AG04450 (cell line): ENCODE measurements at regions not wholly inside any gene's neighbourhood (a gene's known extent, or its start where the extent isn't known, plus 50 kb on each side); places are given as distances from the start of the nearest gene placed in this dataset.
"Not testable (repeated sequence)": the region's sequence is repeated elsewhere in the genome, so short reads cannot be mapped to it uniquely, and the experiment has no call there.

Source experiments
- CTCF ChIA-PET: fragments of 300-600, 350-600 bp; formaldehyde crosslinking; extraction: SDS; loops from one replicate; lab custom pipeline; 2022; ENCODE audit warnings: antibody characterized with exemption, inconsistent platforms; lab: Charles Lee
- POLR2A ChIA-PET: fragments of 350-600 bp; formaldehyde crosslinking; extraction: SDS; loops from one replicate; lab custom pipeline; 2021; ENCODE audit warnings: antibody characterized with exemption, inconsistent platforms; lab: Yijun Ruan, JAX
- DNase-seq: peaks from one replicate; pipeline ENCODE4 v3.0.0-alpha.2; 2011; ENCODE audit warnings: low read depth, low spot score
- H3K27ac ChIP-seq: one replicate; pipeline ENCODE4 v1.5.1; 2012; ENCODE audit warnings: low read depth, low read length, control low read depth
- H3K27me3 ChIP-seq: one replicate; pipeline ENCODE4 v1.6.0; 2012; ENCODE audit warnings: low read length; ENCODE audit not compliant: control insufficient read depth, insufficient read depth
- H3K4me3 ChIP-seq: 2 replicates; pipeline ENCODE4 v1.5.1; 2011; ENCODE audit warnings: mild to moderate bottlenecking, low read depth, low read length, control low read depth
- H3K9me3 ChIP-seq: 2 replicates; pipeline ENCODE4 v1.5.1; 2012; ENCODE audit warnings: low read length; ENCODE audit not compliant: control insufficient read depth, insufficient read depth
- TF ChIP-seq, protein P1 (sequence below): IDR thresholded peaks from 2 replicates; pipeline ENCODE4 v1.5.1; 2011; ENCODE audit warnings: low read depth, low read length, control low read depth, inconsistent platforms

DNA sequence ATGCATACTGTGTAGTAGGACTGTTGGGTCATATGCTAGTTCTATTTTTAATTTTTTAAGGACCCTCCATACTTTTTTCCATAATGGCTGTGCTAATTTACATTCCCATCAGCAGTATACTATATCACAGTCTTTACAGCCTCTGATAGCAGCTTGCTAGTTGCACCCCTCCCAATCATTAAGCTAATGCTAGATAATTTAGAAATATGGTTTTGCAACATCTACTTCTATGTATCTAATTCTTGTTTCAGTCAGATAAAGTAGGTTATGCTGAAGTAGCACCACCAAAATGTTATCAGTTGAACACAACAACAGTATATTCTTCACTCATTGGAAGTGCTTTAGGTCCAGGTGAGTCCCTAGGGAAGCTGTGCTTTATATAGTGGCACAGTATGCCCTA, 522.7 kb upstream of the HTR2C start:
- DNase-seq, result no peak
- Histone ChIP-seq H3K27ac (no peak overlapping the region), H3K27me3 (no peaks in the 10 kb centered on the region), H3K4me3 (no peak overlapping the region), H3K9me3 (no peaks in the 10 kb centered on the region; the same call in 1 of the 2 replicates)
- POLR2A ChIA-PET, result no interaction called here
- TF ChIP-seq, protein P1, sequence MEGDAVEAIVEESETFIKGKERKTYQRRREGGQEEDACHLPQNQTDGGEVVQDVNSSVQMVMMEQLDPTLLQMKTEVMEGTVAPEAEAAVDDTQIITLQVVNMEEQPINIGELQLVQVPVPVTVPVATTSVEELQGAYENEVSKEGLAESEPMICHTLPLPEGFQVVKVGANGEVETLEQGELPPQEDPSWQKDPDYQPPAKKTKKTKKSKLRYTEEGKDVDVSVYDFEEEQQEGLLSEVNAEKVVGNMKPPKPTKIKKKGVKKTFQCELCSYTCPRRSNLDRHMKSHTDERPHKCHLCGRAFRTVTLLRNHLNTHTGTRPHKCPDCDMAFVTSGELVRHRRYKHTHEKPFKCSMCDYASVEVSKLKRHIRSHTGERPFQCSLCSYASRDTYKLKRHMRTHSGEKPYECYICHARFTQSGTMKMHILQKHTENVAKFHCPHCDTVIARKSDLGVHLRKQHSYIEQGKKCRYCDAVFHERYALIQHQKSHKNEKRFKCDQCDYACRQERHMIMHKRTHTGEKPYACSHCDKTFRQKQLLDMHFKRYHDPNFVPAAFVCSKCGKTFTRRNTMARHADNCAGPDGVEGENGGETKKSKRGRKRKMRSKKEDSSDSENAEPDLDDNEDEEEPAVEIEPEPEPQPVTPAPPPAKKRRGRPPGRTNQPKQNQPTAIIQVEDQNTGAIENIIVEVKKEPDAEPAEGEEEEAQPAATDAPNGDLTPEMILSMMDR, result no peak
- CTCF ChIA-PET, result no interaction called here

DNA sequence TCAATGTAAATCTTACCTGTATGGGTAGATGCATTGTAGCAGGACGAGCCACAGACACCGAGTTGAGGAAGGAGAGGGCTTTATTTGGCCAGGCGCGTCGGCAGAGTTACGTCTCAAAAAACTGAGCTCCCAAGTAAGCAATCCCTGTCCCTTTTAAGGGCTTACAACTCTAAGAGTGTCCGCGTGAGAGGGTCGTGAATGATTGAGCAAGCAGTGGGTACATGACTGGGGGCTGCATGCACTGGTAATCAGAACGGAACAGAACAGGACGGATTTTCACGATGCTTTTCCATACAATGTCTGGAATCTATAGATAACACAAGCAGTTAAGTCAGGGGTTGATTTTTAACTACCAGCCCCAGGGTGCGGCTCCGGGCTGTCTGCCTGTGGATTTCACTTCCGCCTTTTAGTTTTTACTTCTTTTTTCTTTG, 524.9 kb upstream of the HTR2C start:
- Histone ChIP-seq H3K27ac (no peak overlapping the region), H3K4me3 (no peak overlapping the region), H3K9me3 (no peaks in the 10 kb centered on the region; the same call in 1 of the 2 replicates), H3K27me3 (no peaks in the 10 kb centered on the region)
- TF ChIP-seq, protein P1, result no peak
- no peak for DNase-seq
- POLR2A ChIA-PET, result no interaction called here
- CTCF ChIA-PET, result no interaction called here

- H3K27me3 ChIP-seq, H3K27ac ChIP-seq, H3K4me3 ChIP-seq, POLR2A ChIA-PET, DNase-seq, H3K9me3 ChIP-seq, CTCF ChIA-PET: not testable (repeated sequence)
Measured at GRCh38 chrX:114057422-114057821, 526.5 kb upstream of the HTR2C start.

GRCh38 chrX:114051667-114052315, 532.1 kb upstream of the HTR2C start:
- TF ChIP-seq, protein P1, result no peak
- Histone ChIP-seq H3K9me3 (no peaks in the 10 kb centered on the region; the same call in 1 of the 2 replicates), H3K27ac (no peak overlapping the region), H3K4me3 (no peak overlapping the region), H3K27me3 (no peaks in the 10 kb centered on the region)
- ChIA-PET CTCF (no interaction called here), POLR2A (no interaction called here)
- DNase-seq, result no peak

- DNase-seq, result no peak
- H3K4me3 ChIP-seq, result no peak overlapping the region
- ChIA-PET CTCF (no interaction called here), POLR2A (no interaction called here)
- H3K27ac ChIP-seq, result no peak overlapping the region
- no peaks in the 10 kb centered on the region; the same call in 1 of the 2 replicates for H3K9me3 ChIP-seq
- H3K27me3 ChIP-seq, result no peaks in the 10 kb centered on the region
- TF ChIP-seq, protein P1, result no peak
Measured at GRCh38 chrX:114050075-114050796, 533.6 kb upstream of the HTR2C start.
